DND-41 (cell line): ENCODE measurements at regions not wholly inside any gene's neighbourhood (a gene's known extent, or its start where the extent isn't known, plus 50 kb on each side); places are given as distances from the start of the nearest gene placed in this dataset.

Experiments used
- EZH2 ChIP-seq: IDR thresholded peaks from 3 replicates; pipeline ENCODE4 v1.6.1; 2012; ENCODE audit warnings: borderline replicate concordance, low read depth, mild to moderate bottlenecking, moderate library complexity, low read length, inconsistent platforms; ENCODE audit not compliant: severe bottlenecking
- TF ChIP-seq, protein P1 (sequence below): IDR thresholded peaks from 2 replicates; pipeline ENCODE4 v1.5.1; 2012; ENCODE audit warnings: borderline replicate concordance, low read length, moderate library complexity, mild to moderate bottlenecking; ENCODE audit not compliant: poor library complexity, severe bottlenecking; ENCODE audit errors: extremely low read depth

- TF ChIP-seq EZH2, result no peak
- TF ChIP-seq, protein P1, sequence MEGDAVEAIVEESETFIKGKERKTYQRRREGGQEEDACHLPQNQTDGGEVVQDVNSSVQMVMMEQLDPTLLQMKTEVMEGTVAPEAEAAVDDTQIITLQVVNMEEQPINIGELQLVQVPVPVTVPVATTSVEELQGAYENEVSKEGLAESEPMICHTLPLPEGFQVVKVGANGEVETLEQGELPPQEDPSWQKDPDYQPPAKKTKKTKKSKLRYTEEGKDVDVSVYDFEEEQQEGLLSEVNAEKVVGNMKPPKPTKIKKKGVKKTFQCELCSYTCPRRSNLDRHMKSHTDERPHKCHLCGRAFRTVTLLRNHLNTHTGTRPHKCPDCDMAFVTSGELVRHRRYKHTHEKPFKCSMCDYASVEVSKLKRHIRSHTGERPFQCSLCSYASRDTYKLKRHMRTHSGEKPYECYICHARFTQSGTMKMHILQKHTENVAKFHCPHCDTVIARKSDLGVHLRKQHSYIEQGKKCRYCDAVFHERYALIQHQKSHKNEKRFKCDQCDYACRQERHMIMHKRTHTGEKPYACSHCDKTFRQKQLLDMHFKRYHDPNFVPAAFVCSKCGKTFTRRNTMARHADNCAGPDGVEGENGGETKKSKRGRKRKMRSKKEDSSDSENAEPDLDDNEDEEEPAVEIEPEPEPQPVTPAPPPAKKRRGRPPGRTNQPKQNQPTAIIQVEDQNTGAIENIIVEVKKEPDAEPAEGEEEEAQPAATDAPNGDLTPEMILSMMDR, result no peak
Observed at GRCh38 chr5:85716344-85717202, 901.2 kb upstream of the COX7C start.
